HEK293 (cell line): ENCODE measurements at regions not wholly inside any gene's neighbourhood (a gene's known extent, or its start where the extent isn't known, plus 50 kb on each side); places are given as distances from the start of the nearest gene placed in this dataset.

Experiments
- CTCF ChIA-PET: fragments of 350-600 bp; formaldehyde crosslinking; extraction: SDS; loops from one replicate; lab custom pipeline; 2021; ENCODE audit warnings: antibody characterized with exemption; lab: Yijun Ruan, JAX
- POLR2A ChIA-PET: fragments of 300-600 bp; formaldehyde crosslinking; extraction: SDS; loops from one replicate; lab custom pipeline; 2020; ENCODE audit warnings: antibody characterized with exemption, inconsistent platforms; lab: Yijun Ruan, JAX
- H3K27ac ChIP-seq: fragments of 200-500 bp; sonication (Bioruptor generic); 2 replicates; pipeline ENCODE4 v1.5.1; 2014; ENCODE audit warnings: low read depth, low read length, control low read depth, inconsistent platforms; ENCODE audit errors: extremely low read depth
- H3K36me3 ChIP-seq, 2 experiments: fragments of 200-500 bp in 1 of 2; sonication (Bioruptor generic) in 1 of 2; 1 replicate in 1 of 2; 2 replicates in 1 of 2; pipeline ENCODE4 v1.5.1; 2014 to 2017; ENCODE audit warnings: inconsistent platforms in 2 of 2, low read length in 2 of 2; ENCODE audit not compliant: control insufficient read depth in 2 of 2, insufficient read depth in 1 of 2
- H3K4me1 ChIP-seq: fragments of 200-500 bp; sonication (Bioruptor generic); 2 replicates; pipeline ENCODE4 v1.5.1; 2014; ENCODE audit warnings: mild to moderate bottlenecking, low read length, inconsistent platforms; ENCODE audit not compliant: control insufficient read depth, insufficient read depth
- H3K4me3 ChIP-seq: 2 replicates; pipeline ENCODE4 v1.5.1; 2011; ENCODE audit warnings: low read depth, mild to moderate bottlenecking, control low read depth, low read length, moderate library complexity
- H3K9me3 ChIP-seq: fragments of 200-500 bp; sonication (Bioruptor generic); 2 replicates; pipeline ENCODE4 v1.5.1; 2014; ENCODE audit warnings: low read depth, low read length, inconsistent platforms; ENCODE audit not compliant: control insufficient read depth, insufficient read depth
- FEZF1 ChIP-seq: fragments of 450-650 bp; formaldehyde crosslinking; IDR thresholded peaks from 2 replicates; pipeline ENCODE4 v1.5.1; 2016; ENCODE audit warnings: missing biosample characterization, missing genetic modification characterization
- KLF10 ChIP-seq: fragments of 450-650 bp; IDR thresholded peaks from 2 replicates; pipeline ENCODE4 v1.5.1; 2018; ENCODE audit warnings: missing biosample characterization, mild to moderate bottlenecking, missing genetic modification characterization
- RBAK ChIP-seq: fragments of 450-650 bp; formaldehyde crosslinking; IDR thresholded peaks from 2 replicates; pipeline ENCODE4 v1.5.1; 2016; ENCODE audit warnings: missing biosample characterization, missing genetic modification characterization
- SCRT1 ChIP-seq: fragments of 450-650 bp; formaldehyde crosslinking; IDR thresholded peaks from 2 replicates; pipeline ENCODE4 v1.5.1; 2016; ENCODE audit warnings: missing biosample characterization, missing genetic modification characterization, borderline replicate concordance
- SETDB1 ChIP-seq: IDR thresholded peaks from one replicate; pipeline ENCODE4 v1.6.1; 2017; ENCODE audit warnings: mild to moderate bottlenecking, low read length, moderate library complexity, mixed read lengths; ENCODE audit not compliant: insufficient read length
- ZNF133 ChIP-seq: fragments of 450-650 bp; formaldehyde crosslinking; IDR thresholded peaks from 2 replicates; pipeline ENCODE4 v1.5.1; 2016; ENCODE audit warnings: missing biosample characterization, missing genetic modification characterization
- ZNF138 ChIP-seq: fragments of 450-650 bp; formaldehyde crosslinking; IDR thresholded peaks from 2 replicates; pipeline ENCODE4 v1.5.1; 2016; ENCODE audit warnings: missing biosample characterization, missing genetic modification characterization, borderline replicate concordance
- ZNF248 ChIP-seq: fragments of 450-650 bp; formaldehyde crosslinking; IDR thresholded peaks from 2 replicates; pipeline ENCODE4 v1.5.1; 2017; ENCODE audit warnings: missing biosample characterization, missing genetic modification characterization
- ZNF354C ChIP-seq: fragments of 450-650 bp; formaldehyde crosslinking; IDR thresholded peaks from 2 replicates; pipeline ENCODE4 v1.5.1; 2016; ENCODE audit warnings: missing biosample characterization, missing genetic modification characterization, low read depth, borderline replicate concordance
- ZNF398 ChIP-seq: fragments of 450-650 bp; formaldehyde crosslinking; IDR thresholded peaks from 2 replicates; pipeline ENCODE4 v1.5.1; 2017; ENCODE audit warnings: missing biosample characterization, missing genetic modification characterization
- ZNF416 ChIP-seq: fragments of 450-650 bp; formaldehyde crosslinking; IDR thresholded peaks from 2 replicates; pipeline ENCODE4 v1.5.1; 2016; ENCODE audit warnings: missing biosample characterization, missing genetic modification characterization
- ZNF488 ChIP-seq: fragments of 450-650 bp; formaldehyde crosslinking; IDR thresholded peaks from 2 replicates; pipeline ENCODE4 v1.5.1; 2016; ENCODE audit warnings: missing biosample characterization, missing genetic modification characterization
- ZNF501 ChIP-seq: fragments of 450-650 bp; formaldehyde crosslinking; IDR thresholded peaks from 2 replicates; pipeline ENCODE4 v1.5.1; 2016; ENCODE audit warnings: missing biosample characterization, missing genetic modification characterization
- ZNF600 ChIP-seq: fragments of 450-650 bp; formaldehyde crosslinking; IDR thresholded peaks from 2 replicates; pipeline ENCODE4 v1.5.1; 2016; ENCODE audit warnings: missing biosample characterization, missing genetic modification characterization
- ZNF660 ChIP-seq: fragments of 450-650 bp; IDR thresholded peaks from 2 replicates; pipeline ENCODE4 v1.5.1; 2018; ENCODE audit warnings: missing biosample characterization, mild to moderate bottlenecking, missing genetic modification characterization
- TF ChIP-seq, protein P1 (sequence below): fragments of 450-650 bp; formaldehyde crosslinking; IDR thresholded peaks from 2 replicates; pipeline ENCODE4 v1.5.1; 2016; ENCODE audit warnings: missing biosample characterization, missing genetic modification characterization
- TF ChIP-seq, protein P2 (sequence below): fragments of 450-650 bp; formaldehyde crosslinking; IDR thresholded peaks from 2 replicates; pipeline ENCODE4 v1.5.1; 2016; ENCODE audit warnings: missing biosample characterization, missing genetic modification characterization, borderline replicate concordance
- TF ChIP-seq, protein P3 (sequence below): fragments of 450-650 bp; formaldehyde crosslinking; IDR thresholded peaks from 2 replicates; pipeline ENCODE4 v1.5.1; 2016; ENCODE audit warnings: missing biosample characterization, missing genetic modification characterization

DNA sequence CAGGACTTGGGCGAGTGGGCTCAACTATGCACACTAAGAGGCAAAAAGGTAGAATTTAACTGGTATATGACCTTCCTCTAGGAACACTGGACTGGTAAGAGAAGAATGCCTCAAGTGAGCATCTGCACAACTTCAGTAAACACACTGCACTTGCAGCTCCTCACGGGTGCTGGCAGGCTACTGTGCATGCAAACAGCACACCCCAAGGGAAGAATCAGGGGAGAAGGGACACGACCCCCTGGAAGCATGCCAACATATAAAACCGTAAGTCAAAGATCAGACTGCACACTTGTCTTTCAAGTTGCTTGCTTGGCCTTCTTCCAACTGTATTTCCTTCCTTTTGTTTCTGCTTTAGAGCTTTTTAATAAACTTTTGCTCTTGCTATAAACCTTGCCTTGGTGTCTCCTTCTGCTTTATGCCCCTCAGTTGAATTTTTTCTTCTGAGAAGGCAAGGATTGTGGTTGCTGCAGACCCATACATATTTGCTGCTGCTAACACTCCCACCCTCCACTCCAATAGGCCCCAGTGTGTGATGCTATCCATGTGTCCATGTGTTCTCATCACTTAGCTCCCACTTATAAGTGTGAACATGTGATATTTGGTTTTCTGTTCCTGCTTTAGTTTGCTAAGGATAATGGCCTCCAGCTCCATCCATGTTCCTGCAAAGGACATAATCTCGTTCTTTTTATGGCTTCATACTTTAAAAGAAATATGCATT is 263.7 kb upstream of the SPOPL start:
- Histone ChIP-seq H3K4me1 (no peaks in the 10 kb centered on the region), H3K4me3 (no peak overlapping the region), H3K9me3 (no peaks in the 10 kb centered on the region), H3K36me3 (no peaks in the 10 kb centered on the region), H3K27ac (no peak overlapping the region)
- POLR2A ChIA-PET = no interaction called here
- TF ChIP-seq FEZF1 (tag by site-specific recombination) (peak; percentile 27; the same call in 1 of the 2 replicates), ZNF354C (tag by site-specific recombination) (no peak)
- CTCF ChIA-PET = no interaction called here

DNA sequence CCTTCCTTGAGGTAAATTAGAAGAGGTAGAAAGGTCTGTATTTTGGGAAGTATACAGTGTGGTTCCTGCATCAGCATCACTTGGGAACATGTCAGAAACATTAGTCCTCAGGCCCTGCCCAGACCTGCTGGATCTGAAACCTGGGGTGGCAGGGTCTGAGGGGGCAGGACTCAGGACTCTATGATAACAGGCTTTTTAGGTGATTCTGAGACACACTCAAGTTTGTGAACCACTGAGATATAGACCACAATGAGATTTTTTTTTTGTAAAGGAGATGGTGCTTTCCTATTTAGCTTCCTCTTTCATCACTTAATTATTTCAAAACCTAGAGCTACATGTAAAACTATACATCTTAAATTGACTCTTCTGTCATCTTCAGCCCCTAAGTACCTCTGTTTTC is 262.7 kb upstream of the SPOPL start:
- CTCF ChIA-PET = interaction anchor here (0.6 kb wide), 1 partner anchor 65 kb away, joined by 3 read pairs; no protein-coding TSS in a partner anchor
- Histone ChIP-seq H3K36me3 (no peaks in the 10 kb centered on the region), H3K9me3 (no peaks in the 10 kb centered on the region), H3K4me1 (no peaks in the 10 kb centered on the region), H3K4me3 (no peak overlapping the region), H3K27ac (no peak overlapping the region)
- POLR2A ChIA-PET = no interaction called here
- no peak for TF ChIP-seq ZNF133 (tag by site-specific recombination)
- TF ChIP-seq SCRT1 (tag by site-specific recombination) = no peak
- TF ChIP-seq ZNF660 (tag by site-specific recombination) = no peak
- TF ChIP-seq, protein P1, sequence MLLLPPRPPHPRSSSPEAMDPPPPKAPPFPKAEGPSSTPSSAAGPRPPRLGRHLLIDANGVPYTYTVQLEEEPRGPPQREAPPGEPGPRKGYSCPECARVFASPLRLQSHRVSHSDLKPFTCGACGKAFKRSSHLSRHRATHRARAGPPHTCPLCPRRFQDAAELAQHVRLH (tag by site-specific recombination) = no peak
- TF ChIP-seq KLF10 = no peak
- TF ChIP-seq ZNF501 (tag by site-specific recombination) = no peak
- TF ChIP-seq, protein P2, sequence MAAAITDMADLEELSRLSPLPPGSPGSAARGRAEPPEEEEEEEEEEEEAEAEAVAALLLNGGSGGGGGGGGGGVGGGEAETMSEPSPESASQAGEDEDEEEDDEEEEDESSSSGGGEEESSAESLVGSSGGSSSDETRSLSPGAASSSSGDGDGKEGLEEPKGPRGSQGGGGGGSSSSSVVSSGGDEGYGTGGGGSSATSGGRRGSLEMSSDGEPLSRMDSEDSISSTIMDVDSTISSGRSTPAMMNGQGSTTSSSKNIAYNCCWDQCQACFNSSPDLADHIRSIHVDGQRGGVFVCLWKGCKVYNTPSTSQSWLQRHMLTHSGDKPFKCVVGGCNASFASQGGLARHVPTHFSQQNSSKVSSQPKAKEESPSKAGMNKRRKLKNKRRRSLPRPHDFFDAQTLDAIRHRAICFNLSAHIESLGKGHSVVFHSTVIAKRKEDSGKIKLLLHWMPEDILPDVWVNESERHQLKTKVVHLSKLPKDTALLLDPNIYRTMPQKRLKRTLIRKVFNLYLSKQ (tag by site-specific recombination) = no peak
- no peak for TF ChIP-seq SETDB1
- TF ChIP-seq ZNF138 = no peak

DNA sequence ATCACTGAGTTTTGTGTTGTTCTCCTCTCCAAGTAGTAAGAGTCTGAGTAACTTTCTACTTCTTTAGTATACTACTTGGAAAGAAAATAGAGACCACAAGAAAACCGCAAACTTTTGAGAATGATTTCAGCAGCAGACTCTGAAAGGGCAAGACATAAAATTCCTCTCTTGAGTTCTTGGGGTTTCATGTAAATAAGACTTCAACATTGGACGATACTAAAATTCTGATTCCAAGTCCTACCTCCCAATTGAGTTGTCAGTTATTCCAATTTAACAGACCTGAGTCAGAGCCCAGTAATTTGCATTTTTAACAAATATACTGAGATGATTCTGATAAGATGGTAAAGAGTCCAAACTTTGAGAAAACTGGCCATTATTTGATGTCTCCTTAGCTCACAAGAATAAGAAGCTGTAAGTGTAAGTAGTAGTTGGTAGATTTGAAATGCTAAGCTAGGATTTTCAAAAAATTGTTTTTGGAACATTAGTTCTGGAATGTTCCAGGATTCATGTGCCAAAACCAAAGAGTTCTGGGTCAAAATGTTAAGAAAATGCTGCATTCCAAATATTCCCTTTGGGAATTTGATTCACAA is 261.6 kb upstream of the SPOPL start:
- H3K9me3 ChIP-seq = no peaks in the 10 kb centered on the region
- TF ChIP-seq ZNF488 (no peak), RBAK (tag by site-specific recombination) (no peak), ZNF416 (tag by site-specific recombination) (no peak)
- TF ChIP-seq, all 188 proteins: peak for 0
- H3K27ac ChIP-seq = no peak overlapping the region
- H3K36me3 ChIP-seq = no peaks in the 10 kb centered on the region
- H3K4me1 ChIP-seq = no peaks in the 10 kb centered on the region
- POLR2A ChIA-PET = no interaction called here
- CTCF ChIA-PET = no interaction called here
- no peak overlapping the region for H3K4me3 ChIP-seq

DNA sequence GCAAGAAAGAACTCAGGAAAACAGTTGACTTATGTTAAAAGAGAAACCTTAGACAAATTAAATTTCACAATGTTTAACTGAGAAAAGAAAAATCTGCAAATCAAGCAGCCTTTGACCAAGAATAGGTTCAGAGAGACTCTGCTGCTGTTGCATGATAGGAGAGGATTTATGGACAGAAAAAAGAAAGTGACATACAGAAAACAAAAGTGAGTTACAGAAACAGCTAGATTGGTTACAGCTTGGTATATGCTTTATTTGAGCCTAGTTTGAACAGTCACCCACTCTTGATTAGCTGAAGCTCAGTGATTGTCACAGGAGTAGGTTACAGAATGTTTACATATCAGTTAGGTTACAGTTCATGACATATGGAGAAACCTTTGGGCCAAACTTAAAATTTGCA is 258.2 kb upstream of the SPOPL start:
- Histone ChIP-seq H3K4me3 (no peak overlapping the region), H3K36me3 (no peaks in the 10 kb centered on the region), H3K4me1 (no peaks in the 10 kb centered on the region), H3K9me3 (no peaks in the 10 kb centered on the region), H3K27ac (no peak overlapping the region)
- POLR2A ChIA-PET = no interaction called here
- CTCF ChIA-PET = interaction anchor here (0.6 kb wide), 1 partner anchor 104 kb away, joined by 3 read pairs; no protein-coding TSS in a partner anchor
- TF ChIP-seq, protein P3, sequence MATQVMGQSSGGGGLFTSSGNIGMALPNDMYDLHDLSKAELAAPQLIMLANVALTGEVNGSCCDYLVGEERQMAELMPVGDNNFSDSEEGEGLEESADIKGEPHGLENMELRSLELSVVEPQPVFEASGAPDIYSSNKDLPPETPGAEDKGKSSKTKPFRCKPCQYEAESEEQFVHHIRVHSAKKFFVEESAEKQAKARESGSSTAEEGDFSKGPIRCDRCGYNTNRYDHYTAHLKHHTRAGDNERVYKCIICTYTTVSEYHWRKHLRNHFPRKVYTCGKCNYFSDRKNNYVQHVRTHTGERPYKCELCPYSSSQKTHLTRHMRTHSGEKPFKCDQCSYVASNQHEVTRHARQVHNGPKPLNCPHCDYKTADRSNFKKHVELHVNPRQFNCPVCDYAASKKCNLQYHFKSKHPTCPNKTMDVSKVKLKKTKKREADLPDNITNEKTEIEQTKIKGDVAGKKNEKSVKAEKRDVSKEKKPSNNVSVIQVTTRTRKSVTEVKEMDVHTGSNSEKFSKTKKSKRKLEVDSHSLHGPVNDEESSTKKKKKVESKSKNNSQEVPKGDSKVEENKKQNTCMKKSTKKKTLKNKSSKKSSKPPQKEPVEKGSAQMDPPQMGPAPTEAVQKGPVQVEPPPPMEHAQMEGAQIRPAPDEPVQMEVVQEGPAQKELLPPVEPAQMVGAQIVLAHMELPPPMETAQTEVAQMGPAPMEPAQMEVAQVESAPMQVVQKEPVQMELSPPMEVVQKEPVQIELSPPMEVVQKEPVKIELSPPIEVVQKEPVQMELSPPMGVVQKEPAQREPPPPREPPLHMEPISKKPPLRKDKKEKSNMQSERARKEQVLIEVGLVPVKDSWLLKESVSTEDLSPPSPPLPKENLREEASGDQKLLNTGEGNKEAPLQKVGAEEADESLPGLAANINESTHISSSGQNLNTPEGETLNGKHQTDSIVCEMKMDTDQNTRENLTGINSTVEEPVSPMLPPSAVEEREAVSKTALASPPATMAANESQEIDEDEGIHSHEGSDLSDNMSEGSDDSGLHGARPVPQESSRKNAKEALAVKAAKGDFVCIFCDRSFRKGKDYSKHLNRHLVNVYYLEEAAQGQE = no peak
- no peak for TF ChIP-seq ZNF600
- no peak for TF ChIP-seq ZNF248 (tag by site-specific recombination)
- no peak for TF ChIP-seq ZNF398 (tag by site-specific recombination)
- TF ChIP-seq, protein P1 (tag by site-specific recombination) = no peak
